ENCODE measurements at regions not wholly inside any gene's neighbourhood (a gene's known extent, or its start where the extent isn't known, plus 50 kb on each side); places are given as distances from the start of the nearest gene placed in this dataset.

- Histone ChIP-seq H3K18ac (ENCODE audit: extremely low read depth, low read length) (no peak overlapping the region), H3K56ac (replicated peaks; ENCODE audit: insufficient read length, low read depth, low read length) (no peak overlapping the region), H2BK15ac (ENCODE audit: low read length) (no peak overlapping the region), H3K23me2 (ENCODE audit: low read depth, low read length) (no peaks in the 10 kb centered on the region), H3K23ac (ENCODE audit: insufficient read length) (no peak overlapping the region), H4K5ac (ENCODE audit: insufficient read length, low read depth, low read length) (no peak overlapping the region), H3K4me1 (replicated peaks in 1 of 4; ENCODE audit: control insufficient read depth in 3 of 4, insufficient read depth in 4 of 4, low read length in 3 of 4) (peaks cover 0 to 3% (median under 1%) of the 10 kb centered on the region in 4 experiments; a peak in 2 of 7 replicates), H3K4me2 (ENCODE audit: insufficient read depth in 1 of 2, low read depth in 2 of 2, low read length in 2 of 2) (no peak overlapping the region), H3K9me3 (ENCODE audit: insufficient read depth in 2 of 2, low read depth in 1 of 2, low read length in 1 of 2) (no peaks in the 10 kb centered on the region), H2BK12ac (ENCODE audit: low read depth, low read length) (no peak overlapping the region), H3K27ac (ENCODE audit: low read depth, low read length) (no peak overlapping the region), H3K27me3 (replicated peaks in 1 of 4; ENCODE audit: control insufficient read depth in 3 of 4, extremely low read depth in 1 of 4, insufficient read depth in 3 of 4, low read length in 3 of 4) (no peaks in the 10 kb centered on the region), H3K36me3 (ENCODE audit: control insufficient read depth in 2 of 4, insufficient read depth in 4 of 4, low read length in 3 of 4) (no peaks in the 10 kb centered on the region), H2BK5ac (ENCODE audit: low read depth, low read length) (no peak overlapping the region), H4K91ac (replicated peaks; ENCODE audit: insufficient read length, low read length) (no peak overlapping the region), H2BK120ac (replicated peaks; ENCODE audit: low read depth, low read length) (no peak overlapping the region), H3K14ac (ENCODE audit: insufficient read length) (no peak overlapping the region), H3K4ac (replicated peaks; ENCODE audit: insufficient read length, low read depth, low read length) (no peak overlapping the region), H2BK20ac (ENCODE audit: low read length) (no peak overlapping the region), H2AFZ (ENCODE audit: low read length) (no peak overlapping the region), H3K79me1 (ENCODE audit: low read depth, low read length) (no peaks in the 10 kb centered on the region), H3K9ac (replicated peaks in 1 of 4; ENCODE audit: extremely low read depth in 1 of 4, low read depth in 3 of 4, low read length in 3 of 4) (no peak overlapping the region), H2AK5ac (ENCODE audit: low read depth, low read length) (no peak overlapping the region), H3K79me2 (ENCODE audit: control insufficient read depth in 1 of 2, insufficient read depth in 2 of 2, low read length in 2 of 2) (no peaks in the 10 kb centered on the region), H3K4me3 (ENCODE audit: extremely low read depth in 1 of 4, insufficient read depth in 2 of 4, low read depth in 3 of 4, low read length in 4 of 4) (no peak overlapping the region), H4K20me1 (replicated peaks in 1 of 2; ENCODE audit: control insufficient read depth in 1 of 2, insufficient read depth in 2 of 2, low read length in 2 of 2) (no peaks in the 10 kb centered on the region), H4K8ac (ENCODE audit: extremely low read depth, insufficient read depth, low read length) (no peak overlapping the region)
- WGBS, 2 experiments (ENCODE audit: extremely low coverage in 1 of 2, insufficient coverage in 1 of 2, insufficient read length in 1 of 2, insufficient replicate concordance in 2 of 2, low coverage in 1 of 2, low lambda C conversion rate in 2 of 2, missing lambda C conversion rate in 1 of 2): 97% methylated on average over 3 of the region's 3 CpGs; no CpG with 5 or more reads in 1 of the 2 experiments
- no peak for FAIRE-seq
- ChIA-PET CTCF (ENCODE audit: partially characterized antibody) (interaction anchor here (1.2 to 2.2 kb wide), 3 partner anchors 26 to 41 kb away, joined by 3 to 11 read pairs (median 4); no protein-coding TSS in a partner anchor), POLR2A (ENCODE audit: partially characterized antibody) (interaction anchor here (0.7 kb wide), 1 partner anchor 10 kb away, joined by 3 read pairs; no protein-coding TSS in a partner anchor)
- TF ChIP-seq RFX5 (IDR thresholded peaks at IDR 0.05; ENCODE audit: borderline replicate concordance, low read depth, low read length) (no peak), BRCA1 (IDR thresholded peaks at IDR 0.05; ENCODE audit: low read depth, low read length) (no peak), MAFK (IDR thresholded peaks at IDR 0.05; ENCODE audit: low read depth, low read length) (no peak), EP300 (IDR thresholded peaks at IDR 0.05; ENCODE audit: borderline replicate concordance in 1 of 2, low read depth in 2 of 2, low read length in 2 of 2) (no peak), RBBP5 (IDR thresholded peaks at IDR 0.05; ENCODE audit: borderline replicate concordance, low read depth, low read length) (no peak), TAF7 (optimal IDR thresholded peaks at IDR 0.05; ENCODE audit: borderline replicate concordance, low read depth, low read length) (no peak), SIN3A (conservative IDR thresholded peaks at IDR 0.05 in 1 of 2, IDR thresholded peaks at IDR 0.05 in 1 of 2; ENCODE audit: low read depth in 1 of 2, low read length in 2 of 2) (no peak), SRF (IDR thresholded peaks at IDR 0.05; ENCODE audit: low read depth, low read length) (no peak), POU5F1 (IDR thresholded peaks at IDR 0.05; ENCODE audit: low read depth, low read length) (no peak)
- no peak for DNase-seq (ENCODE audit: low read depth in 1 of 2, low spot score in 2 of 2)
Measured at GRCh38 chr16:19938536-19938935, 53.9 kb upstream of the GPRC5B start.

Measured in H1 (cell line).